ENCODE measurements at regions not wholly inside any gene's neighbourhood (a gene's known extent, or its start where the extent isn't known, plus 50 kb on each side); places are given as distances from the start of the nearest gene placed in this dataset.

- DNase-seq = no peak
- no peaks in the 10 kb centered on the region for H3K36me3 ChIP-seq
- H3K27me3 ChIP-seq (ENCODE audit: insufficient read depth, low read depth, severe bottlenecking) = peaks cover 5% of the 10 kb centered on the region
- H3K27ac ChIP-seq = no peak overlapping the region
- H3K9me3 ChIP-seq (ENCODE audit: severe bottlenecking) = no peaks in the 10 kb centered on the region
- H3K4me3 ChIP-seq (ENCODE audit: low read depth, low read length) = no peak overlapping the region
- TF ChIP-seq CTCF (IDR thresholded peaks at IDR 0.05; ENCODE audit: low read depth, low read length) = no peak
Observed at GRCh38 chr5:98416541-98416940, 356.9 kb upstream of the RGMB start.

GRCh38 chr5:98419825-98420224, 353.6 kb upstream of the RGMB start:
- no peak for DNase-seq
- Histone ChIP-seq H3K9me3 (ENCODE audit: severe bottlenecking) (no peaks in the 10 kb centered on the region), H3K27ac (no peak overlapping the region), H3K36me3 (no peaks in the 10 kb centered on the region), H3K4me3 (ENCODE audit: low read depth, low read length) (no peak overlapping the region), H3K27me3 (ENCODE audit: insufficient read depth, low read depth, severe bottlenecking) (peaks cover 5% of the 10 kb centered on the region)
- TF ChIP-seq CTCF (IDR thresholded peaks at IDR 0.05; ENCODE audit: low read depth, low read length) = no peak

- no peaks in the 10 kb centered on the region for H3K9me3 ChIP-seq (ENCODE audit: severe bottlenecking)
- no peak overlapping the region for H3K4me3 ChIP-seq (ENCODE audit: low read depth, low read length)
- H3K27ac ChIP-seq = no peak overlapping the region
- no peaks in the 10 kb centered on the region for H3K36me3 ChIP-seq
- TF ChIP-seq CTCF (IDR thresholded peaks at IDR 0.05; ENCODE audit: low read depth, low read length) = no peak
- DNase-seq = no peak
- no peaks in the 10 kb centered on the region for H3K27me3 ChIP-seq (ENCODE audit: insufficient read depth, low read depth, severe bottlenecking)
Observed at GRCh38 chr5:98424681-98425450, 348.6 kb upstream of the RGMB start.

- DNase-seq = no peak
- no peak overlapping the region for H3K27ac ChIP-seq
- no peaks in the 10 kb centered on the region for H3K9me3 ChIP-seq (ENCODE audit: severe bottlenecking)
- no peaks in the 10 kb centered on the region for H3K36me3 ChIP-seq
- no peak overlapping the region for H3K4me3 ChIP-seq (ENCODE audit: low read depth, low read length)
- no peaks in the 10 kb centered on the region for H3K27me3 ChIP-seq (ENCODE audit: insufficient read depth, low read depth, severe bottlenecking)
- no peak for TF ChIP-seq CTCF (IDR thresholded peaks at IDR 0.05; ENCODE audit: low read depth, low read length)
Observed at GRCh38 chr5:98425640-98426039, 347.8 kb upstream of the RGMB start.

- TF ChIP-seq CTCF (IDR thresholded peaks at IDR 0.05; ENCODE audit: low read depth, low read length) = no peak
- Histone ChIP-seq H3K27me3 (ENCODE audit: insufficient read depth, low read depth, severe bottlenecking) (no peaks in the 10 kb centered on the region), H3K9me3 (ENCODE audit: severe bottlenecking) (no peaks in the 10 kb centered on the region), H3K27ac (no peak overlapping the region), H3K36me3 (no peaks in the 10 kb centered on the region), H3K4me3 (ENCODE audit: low read depth, low read length) (no peak overlapping the region)
- no peak for DNase-seq
Observed at GRCh38 chr5:98428806-98429205, 344.7 kb upstream of the RGMB start.

- H3K36me3 ChIP-seq = no peaks in the 10 kb centered on the region
- no peak for DNase-seq
- no peaks in the 10 kb centered on the region for H3K27me3 ChIP-seq (ENCODE audit: insufficient read depth, low read depth, severe bottlenecking)
- H3K4me3 ChIP-seq (ENCODE audit: low read depth, low read length) = no peak overlapping the region
- H3K27ac ChIP-seq = no peak overlapping the region
- H3K9me3 ChIP-seq (ENCODE audit: severe bottlenecking) = no peaks in the 10 kb centered on the region
- no peak for TF ChIP-seq CTCF (IDR thresholded peaks at IDR 0.05; ENCODE audit: low read depth, low read length)
Observed at GRCh38 chr5:98432378-98432777, 341.1 kb upstream of the RGMB start.
